Effector memory CD8-positive, alpha-beta T cell (primary cell): ENCODE measurements at regions not wholly inside any gene's neighbourhood (a gene's known extent, or its start where the extent isn't known, plus 50 kb on each side); places are given as distances from the start of the nearest gene placed in this dataset.
"Not testable (repeated sequence)": the region's sequence is repeated elsewhere in the genome, so short reads cannot be mapped to it uniquely, and the experiment has no call there.

Source experiments
- ATAC-seq: fragments of 150-1000 bp; cut with Tn5 transposase; replicated peaks from 2 replicates; pipeline ENCODE4 v1.10.0; 2021; ENCODE audit warnings: mild to moderate bottlenecking, moderate library complexity
- DNase-seq, 3 experiments: peaks; one replicate each; pipeline ENCODE4 v3.0.0; 2021
- H3K27ac Mint-ChIP-seq, 2 donors: one replicate each; pipeline ENCODE4 v1.8.0; 2022; ENCODE audit warnings: mild to moderate bottlenecking in 2 of 2, mixed read lengths in 2 of 2, moderate library complexity in 2 of 2
- H3K27me3 Mint-ChIP-seq, 2 donors: one replicate each; pipeline ENCODE4 v1.8.0; 2022; ENCODE audit warnings: mixed read lengths in 2 of 2
- H3K36me3 Mint-ChIP-seq: one replicate; pipeline ENCODE4 v1.8.0; 2022; ENCODE audit warnings: mild to moderate bottlenecking, moderate library complexity, mixed read lengths; ENCODE audit not compliant: insufficient read depth
- H3K4me1 Mint-ChIP-seq, 2 donors: one replicate each; pipeline ENCODE4 v1.8.0; 2022; ENCODE audit warnings: low read depth in 2 of 2, mixed read lengths in 2 of 2
- H3K4me3 Mint-ChIP-seq, 2 donors: one replicate each; pipeline ENCODE4 v1.8.0; 2022; ENCODE audit warnings: mild to moderate bottlenecking in 2 of 2, mixed read lengths in 2 of 2, moderate library complexity in 2 of 2
- H3K9me3 Mint-ChIP-seq, 2 donors: one replicate each; pipeline ENCODE4 v1.8.0; 2022; ENCODE audit warnings: mixed read lengths in 2 of 2

DNA sequence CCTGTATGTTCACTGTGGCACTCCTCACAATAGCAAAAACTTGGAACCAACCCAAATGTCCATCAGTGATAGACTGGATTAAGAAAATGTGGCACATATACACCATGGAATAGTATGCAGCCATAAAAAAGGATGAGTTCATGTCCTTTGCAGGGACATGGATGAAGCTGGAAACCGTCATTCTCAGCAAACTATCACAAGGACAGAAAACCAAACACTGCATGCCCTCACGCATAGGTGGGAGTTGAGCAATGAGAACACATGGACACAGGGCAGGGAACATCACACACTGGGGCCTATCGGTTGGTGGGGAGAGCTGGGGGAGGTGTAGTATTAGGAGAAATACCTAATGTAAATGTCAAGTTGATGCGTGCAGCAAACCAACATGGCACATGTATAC is 275.7 kb upstream of the TLE3 start:
- not testable (repeated sequence) for ATAC-seq, H3K4me3 Mint-ChIP-seq, H3K36me3 Mint-ChIP-seq, H3K4me1 Mint-ChIP-seq, DNase-seq, H3K9me3 Mint-ChIP-seq, H3K27ac Mint-ChIP-seq
- H3K27me3 Mint-ChIP-seq, result peaks cover 15 to 86% of the 10 kb centered on the region in 2 donors

DNA sequence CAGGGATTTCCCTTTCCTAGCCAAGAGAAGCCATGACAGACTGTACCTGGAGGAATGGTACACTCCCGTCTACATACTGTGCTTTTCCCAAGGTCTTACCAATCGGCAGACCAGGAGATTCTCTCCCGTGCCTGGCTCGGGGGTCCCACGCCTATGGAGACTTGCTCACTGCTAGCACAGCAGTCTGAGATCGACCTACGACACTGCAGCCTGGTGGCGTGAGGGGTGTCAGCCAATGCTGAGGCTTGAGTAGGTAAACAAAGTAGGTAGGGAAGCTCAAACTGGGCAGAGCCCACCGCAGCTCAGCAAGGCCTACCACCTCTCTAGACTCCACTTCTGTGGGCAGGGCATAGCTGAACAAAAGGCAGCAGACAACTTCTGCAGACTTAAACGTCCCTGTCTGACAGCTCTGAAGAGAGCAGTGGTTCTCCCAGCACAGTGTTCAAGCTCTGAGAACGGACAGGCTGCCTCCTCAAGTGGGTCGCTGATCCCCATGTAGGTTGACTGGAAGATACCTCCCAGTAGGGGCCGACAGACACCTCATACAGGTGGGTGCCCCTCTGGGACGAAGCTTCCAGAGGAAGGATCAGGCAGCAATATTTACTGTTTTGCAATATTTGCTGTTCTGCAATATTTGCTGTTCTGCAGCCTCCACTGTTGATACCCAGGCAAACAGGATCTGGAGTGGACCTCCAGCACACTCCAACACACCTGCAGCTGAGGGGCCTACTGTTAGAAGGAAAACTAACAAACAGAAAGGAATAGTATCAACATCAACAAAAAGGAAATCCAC is 270.4 kb upstream of the TLE3 start:
- not testable (repeated sequence) for H3K4me1 Mint-ChIP-seq, ATAC-seq, H3K9me3 Mint-ChIP-seq, H3K4me3 Mint-ChIP-seq, H3K27ac Mint-ChIP-seq, H3K36me3 Mint-ChIP-seq, DNase-seq
- H3K27me3 Mint-ChIP-seq, result peaks cover 22 to 47% of the 10 kb centered on the region in 2 donors

DNA sequence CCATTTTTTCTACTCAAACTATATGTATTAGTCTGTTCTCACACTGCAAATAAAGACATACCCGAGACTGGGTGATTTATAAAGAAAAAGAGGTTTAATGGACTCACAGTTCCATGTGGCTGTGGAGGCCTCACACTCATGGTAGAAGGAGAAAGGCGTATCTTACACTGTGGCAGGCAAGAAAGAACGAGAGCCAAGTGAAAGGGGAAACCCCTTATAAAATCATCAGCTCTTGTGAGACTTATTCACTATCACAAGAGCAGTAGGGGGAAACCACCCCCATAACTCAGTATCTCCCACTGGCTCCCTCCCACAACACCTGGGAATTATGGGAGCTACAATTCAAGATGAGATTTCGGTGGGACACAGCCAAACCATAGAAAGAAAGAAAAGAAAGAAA is 266.3 kb upstream of the TLE3 start:
- Mint-ChIP-seq H3K27ac (peak overlapping the region in 1 of 2 donors; percentile 27), H3K27me3 (peaks cover 25 to 46% of the 10 kb centered on the region in 2 donors)
- ATAC-seq, H3K4me3 Mint-ChIP-seq, H3K9me3 Mint-ChIP-seq, DNase-seq, H3K36me3 Mint-ChIP-seq, H3K4me1 Mint-ChIP-seq: not testable (repeated sequence)

DNA sequence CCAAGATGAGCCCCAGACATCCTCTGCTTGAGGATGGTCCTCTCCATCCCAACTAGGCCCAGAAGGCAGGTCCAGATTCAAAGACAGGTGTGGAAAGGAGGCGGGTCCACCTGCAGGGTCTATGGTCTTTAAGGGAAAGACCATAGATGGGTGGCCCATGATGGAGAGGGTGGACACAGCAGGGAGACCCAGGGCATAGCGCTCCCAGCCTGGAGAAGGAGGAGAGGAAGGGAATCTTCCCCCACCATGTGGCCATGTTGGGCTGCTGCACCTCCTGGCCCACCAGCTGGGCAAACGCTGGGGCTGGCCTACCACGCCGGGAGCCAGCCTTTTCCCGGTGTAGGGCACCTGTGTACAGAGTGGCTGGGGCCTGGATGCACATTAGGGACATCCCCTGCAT is 265.2 kb upstream of the TLE3 start:
- Mint-ChIP-seq H3K36me3 (no peaks in the 10 kb centered on the region), H3K4me1 (no peaks in the 10 kb centered on the region), H3K9me3 (no peaks in the 10 kb centered on the region), H3K4me3 (no peak overlapping the region), H3K27ac (no peak overlapping the region), H3K27me3 (peaks cover 32 to 46% of the 10 kb centered on the region in 2 donors)
- DNase-seq (no peak), ATAC-seq (no peak)

DNA sequence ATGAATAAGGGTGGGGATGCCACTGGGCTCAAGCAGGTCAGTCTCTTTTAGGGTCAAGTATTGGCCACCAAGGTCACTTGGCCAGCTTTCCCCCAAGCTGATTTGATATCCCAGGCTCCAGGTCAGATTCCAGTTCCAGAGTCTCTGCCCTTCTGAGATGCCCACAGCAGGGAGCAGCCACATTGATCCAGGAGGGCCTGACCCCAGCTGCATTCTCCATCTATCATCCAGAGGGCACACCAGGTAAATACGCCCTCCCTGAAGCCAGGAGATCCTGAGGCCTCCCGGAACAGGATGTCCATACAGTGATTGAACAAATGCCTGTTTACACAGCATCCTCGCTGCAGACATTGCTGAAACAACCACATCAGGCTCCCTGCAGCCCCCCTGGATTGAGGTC is 264.6 kb upstream of the TLE3 start:
- Mint-ChIP-seq H3K4me3 (no peak overlapping the region), H3K9me3 (no peaks in the 10 kb centered on the region), H3K36me3 (no peaks in the 10 kb centered on the region), H3K4me1 (no peaks in the 10 kb centered on the region), H3K27ac (no peak overlapping the region), H3K27me3 (peaks cover 34 to 47% of the 10 kb centered on the region in 2 donors)
- DNase-seq (no peak), ATAC-seq (no peak)

DNA sequence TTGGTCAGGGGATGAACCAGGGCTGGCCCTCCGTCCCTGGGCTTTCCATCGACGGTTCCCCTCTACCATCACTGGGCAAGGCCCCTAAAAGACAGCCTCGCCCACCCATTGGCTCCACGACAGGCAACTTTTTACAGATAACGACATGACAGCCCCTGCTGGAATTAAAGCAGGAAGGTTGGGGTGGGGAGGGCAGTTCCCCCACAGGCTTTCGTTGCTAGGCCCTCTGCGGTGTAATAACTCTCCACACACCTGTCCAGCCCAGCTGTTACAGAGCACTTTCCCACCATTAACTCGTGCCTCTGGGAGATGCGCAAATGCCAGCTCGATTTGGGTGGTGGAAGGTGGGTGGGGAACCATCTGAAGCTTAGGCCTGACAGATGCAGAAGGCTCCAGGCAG is 264.2 kb upstream of the TLE3 start:
- Mint-ChIP-seq H3K27me3 (peaks cover 38 to 51% of the 10 kb centered on the region in 2 donors), H3K36me3 (no peaks in the 10 kb centered on the region), H3K27ac (no peak overlapping the region), H3K9me3 (no peaks in the 10 kb centered on the region), H3K4me1 (no peaks in the 10 kb centered on the region), H3K4me3 (no peak overlapping the region)
- DNase-seq (no peak), ATAC-seq (no peak)

DNA sequence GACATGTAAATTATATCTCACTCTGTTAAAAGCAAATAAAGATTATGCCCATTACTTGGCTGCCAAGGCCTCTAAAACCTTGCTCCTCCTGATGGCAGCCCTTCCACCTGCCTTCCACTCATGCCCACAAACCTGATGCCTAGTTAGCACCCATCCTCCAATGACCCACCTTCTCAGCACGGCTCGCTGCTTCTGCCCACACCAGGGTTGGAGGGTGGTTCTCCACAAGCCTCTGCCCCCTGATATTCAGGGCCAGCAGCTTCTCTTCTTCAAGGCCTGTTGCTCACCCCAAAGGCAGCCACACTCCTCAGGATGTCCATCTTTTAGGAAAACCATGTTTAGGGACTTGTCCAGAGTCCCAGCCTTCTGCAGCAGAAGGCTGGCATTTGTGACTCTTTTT is 263.4 kb upstream of the TLE3 start:
- no peaks in the 10 kb centered on the region for H3K4me1 Mint-ChIP-seq
- no peak overlapping the region for H3K27ac Mint-ChIP-seq
- H3K27me3 Mint-ChIP-seq, result peaks cover 43 to 59% of the 10 kb centered on the region in 2 donors
- ATAC-seq, result no peak
- no peaks in the 10 kb centered on the region for H3K9me3 Mint-ChIP-seq
- no peak overlapping the region for H3K4me3 Mint-ChIP-seq
- H3K36me3 Mint-ChIP-seq, result no peaks in the 10 kb centered on the region
- no peak for DNase-seq

DNA sequence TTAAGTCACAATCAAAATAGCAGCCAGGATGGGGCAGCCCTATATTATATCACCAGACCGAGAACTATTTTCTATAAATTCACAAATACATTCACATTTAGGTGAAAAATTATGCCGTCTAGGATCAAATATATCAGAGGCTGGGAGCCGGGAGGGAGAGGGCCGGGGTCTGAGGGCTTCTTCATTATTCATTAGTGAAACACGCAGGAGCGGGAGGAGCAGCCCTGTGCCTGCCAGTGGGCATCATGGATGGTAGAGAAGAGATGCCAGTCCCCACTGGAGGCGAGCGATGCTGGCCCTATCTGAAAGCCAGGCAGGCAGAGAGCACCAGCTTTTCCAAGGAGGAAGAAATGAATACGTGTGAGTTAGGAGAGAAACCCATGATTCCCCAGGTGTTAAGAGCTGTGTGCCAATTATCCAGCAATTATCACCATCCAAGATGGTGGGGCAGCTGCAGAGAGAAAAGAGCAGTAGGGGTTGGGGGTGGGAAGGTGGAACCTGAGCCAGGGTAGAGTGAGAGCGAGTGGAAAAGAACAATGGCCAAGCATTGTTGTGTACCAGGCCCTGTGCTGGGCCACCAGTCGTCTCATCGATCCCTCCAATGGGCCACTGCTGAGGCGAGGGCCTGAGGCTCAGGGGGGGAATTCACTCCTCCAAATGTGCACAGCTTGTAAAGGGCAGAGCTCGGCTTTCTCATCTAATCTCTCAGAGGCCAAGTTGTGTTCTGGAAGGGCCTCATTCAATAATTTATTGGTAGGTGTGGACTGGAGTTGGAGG is 261.3 kb upstream of the TLE3 start:
- Mint-ChIP-seq H3K9me3 (no peaks in the 10 kb centered on the region), H3K4me1 (no peaks in the 10 kb centered on the region), H3K4me3 (no peak overlapping the region), H3K36me3 (no peaks in the 10 kb centered on the region), H3K27ac (no peak overlapping the region), H3K27me3 (peaks cover 37 to 74% of the 10 kb centered on the region in 2 donors)
- DNase-seq, result no peak
- ATAC-seq, result no peak

DNA sequence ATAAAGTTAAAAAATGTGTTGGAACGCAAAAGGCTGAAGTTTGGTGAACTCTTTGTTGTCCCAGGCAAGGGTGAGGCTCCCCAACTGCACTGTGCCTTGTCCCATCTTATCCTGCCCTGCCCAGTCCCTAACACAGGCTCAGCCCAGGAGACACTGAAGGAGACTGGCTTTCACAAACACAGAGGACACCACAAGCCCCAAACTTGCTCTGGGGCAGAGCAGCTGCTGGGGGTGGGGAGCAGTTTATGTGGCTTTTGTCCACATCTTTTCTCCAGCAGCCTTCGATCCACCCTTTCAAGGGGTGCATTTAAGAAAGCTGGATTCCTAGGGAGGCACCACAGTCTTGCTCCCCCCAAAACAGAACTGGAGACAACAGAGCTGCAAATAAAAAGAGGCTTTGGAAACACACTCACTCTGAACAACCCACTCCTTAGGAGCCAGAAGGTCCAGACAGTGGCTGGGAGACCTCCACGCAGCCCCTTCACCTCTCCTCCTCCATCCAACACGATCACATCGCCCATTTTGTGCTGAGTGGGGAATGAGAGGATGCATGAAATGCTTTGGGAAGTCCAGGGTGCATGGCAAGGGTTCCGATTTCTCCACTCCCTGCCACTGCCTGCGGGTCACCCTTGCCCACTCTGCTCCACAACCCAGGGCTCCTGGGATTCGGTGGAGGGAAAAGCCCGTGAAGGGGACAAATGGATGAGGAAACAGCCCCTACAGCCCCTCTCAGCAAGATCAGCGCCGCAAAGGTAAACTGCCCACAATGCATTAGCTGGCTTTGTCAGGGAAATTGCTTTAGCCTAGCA is 260.5 kb upstream of the TLE3 start:
- no peaks in the 10 kb centered on the region for H3K36me3 Mint-ChIP-seq
- DNase-seq (no peak), ATAC-seq (no peak)
- H3K9me3 Mint-ChIP-seq, result no peaks in the 10 kb centered on the region
- H3K27ac Mint-ChIP-seq, result no peak overlapping the region
- H3K27me3 Mint-ChIP-seq, result peaks cover 29 to 70% of the 10 kb centered on the region in 2 donors
- no peak overlapping the region for H3K4me3 Mint-ChIP-seq
- no peaks in the 10 kb centered on the region for H3K4me1 Mint-ChIP-seq

DNA sequence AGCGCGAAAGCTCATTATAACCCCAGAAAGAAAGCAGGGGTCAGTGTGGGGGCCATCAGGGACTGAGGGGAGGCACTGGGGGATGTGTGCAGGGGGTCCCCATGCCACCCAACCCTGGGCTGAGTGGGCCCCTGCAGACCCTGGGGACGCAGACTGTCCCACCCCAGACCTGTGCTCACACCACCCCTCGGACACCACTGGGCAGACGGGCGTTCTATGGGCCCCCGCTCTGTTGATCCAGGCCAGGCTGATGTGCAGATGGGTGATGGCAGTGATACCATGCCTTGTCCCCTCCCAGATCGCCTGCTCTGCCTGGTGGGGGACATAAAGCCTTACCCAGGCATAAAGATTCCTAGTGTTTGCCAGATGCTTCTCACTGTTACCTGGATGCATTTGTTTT is 259.7 kb upstream of the TLE3 start:
- no peak for ATAC-seq
- H3K4me1 Mint-ChIP-seq, result no peaks in the 10 kb centered on the region
- H3K36me3 Mint-ChIP-seq, result no peaks in the 10 kb centered on the region
- no peaks in the 10 kb centered on the region for H3K9me3 Mint-ChIP-seq
- no peak overlapping the region for H3K27ac Mint-ChIP-seq
- H3K4me3 Mint-ChIP-seq, result no peak overlapping the region
- H3K27me3 Mint-ChIP-seq, result peaks cover 27 to 70% of the 10 kb centered on the region in 2 donors
- no peak for DNase-seq

DNA sequence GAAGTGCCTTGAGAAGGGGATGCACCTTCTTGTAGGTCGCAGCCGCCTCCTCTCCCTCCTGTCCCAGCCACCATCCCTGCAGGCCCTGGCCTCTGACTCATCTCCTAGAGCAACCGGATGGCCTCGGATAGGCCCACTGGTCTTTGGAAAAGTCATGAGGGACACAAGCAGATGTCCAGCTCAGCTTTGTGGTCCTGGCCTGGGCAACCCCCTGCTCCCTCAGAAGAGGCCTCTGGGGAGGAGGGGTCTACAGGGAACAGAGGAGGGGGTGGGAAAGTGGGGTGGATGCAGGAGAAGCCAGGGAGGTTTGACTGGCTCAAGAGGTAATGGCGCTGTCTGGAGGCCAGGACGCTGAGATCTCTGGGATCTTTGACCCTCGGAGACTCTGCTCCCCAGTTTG is 259.2 kb upstream of the TLE3 start:
- Mint-ChIP-seq H3K4me3 (no peak overlapping the region), H3K4me1 (no peaks in the 10 kb centered on the region), H3K27ac (no peak overlapping the region), H3K27me3 (peaks cover 28 to 70% of the 10 kb centered on the region in 2 donors), H3K9me3 (no peaks in the 10 kb centered on the region), H3K36me3 (no peaks in the 10 kb centered on the region)
- DNase-seq (no peak), ATAC-seq (no peak)

DNA sequence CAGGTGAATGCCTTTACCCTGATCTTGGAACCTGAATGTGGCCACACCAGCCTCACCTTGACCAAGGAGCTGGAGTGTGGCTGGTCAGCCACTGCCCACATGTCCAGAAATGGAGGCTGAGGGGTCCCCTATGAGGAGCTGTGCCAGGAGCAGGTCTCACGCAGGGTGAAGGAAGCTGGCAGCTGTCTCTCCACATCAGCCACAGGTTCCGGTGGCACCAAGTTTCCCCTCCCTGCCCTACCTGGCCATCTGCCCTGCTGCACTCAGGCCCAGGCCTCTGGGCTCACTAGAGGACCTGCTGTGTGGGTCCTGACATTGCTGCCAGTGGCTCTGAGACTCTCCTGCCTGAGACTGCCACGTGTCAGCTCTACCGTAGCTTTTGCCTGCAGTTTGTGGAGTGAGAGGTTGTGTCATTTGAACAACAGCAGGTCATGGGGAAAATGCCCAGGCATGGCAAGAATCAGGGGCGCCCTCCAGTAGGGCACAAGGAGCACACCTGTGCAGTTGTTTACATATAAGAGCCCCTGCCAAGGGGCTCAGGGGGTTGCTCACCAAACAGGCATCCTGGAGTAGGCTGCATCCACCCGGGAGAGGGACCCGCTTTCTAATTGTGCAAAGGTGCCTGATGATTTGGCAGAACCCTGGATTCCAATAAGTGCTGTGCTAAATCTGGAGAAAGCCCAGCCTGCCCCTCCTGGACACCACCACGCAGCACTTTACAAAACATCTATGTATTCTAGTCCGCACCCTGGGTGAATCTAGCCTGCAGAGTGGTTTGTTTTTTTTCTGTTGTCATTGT is 258.5 kb upstream of the TLE3 start:
- Mint-ChIP-seq H3K27ac (no peak overlapping the region), H3K4me3 (no peak overlapping the region), H3K27me3 (peaks cover 32 to 70% of the 10 kb centered on the region in 2 donors), H3K4me1 (no peaks in the 10 kb centered on the region), H3K36me3 (no peaks in the 10 kb centered on the region), H3K9me3 (no peaks in the 10 kb centered on the region)
- no peak for DNase-seq
- ATAC-seq, result no peak

DNA sequence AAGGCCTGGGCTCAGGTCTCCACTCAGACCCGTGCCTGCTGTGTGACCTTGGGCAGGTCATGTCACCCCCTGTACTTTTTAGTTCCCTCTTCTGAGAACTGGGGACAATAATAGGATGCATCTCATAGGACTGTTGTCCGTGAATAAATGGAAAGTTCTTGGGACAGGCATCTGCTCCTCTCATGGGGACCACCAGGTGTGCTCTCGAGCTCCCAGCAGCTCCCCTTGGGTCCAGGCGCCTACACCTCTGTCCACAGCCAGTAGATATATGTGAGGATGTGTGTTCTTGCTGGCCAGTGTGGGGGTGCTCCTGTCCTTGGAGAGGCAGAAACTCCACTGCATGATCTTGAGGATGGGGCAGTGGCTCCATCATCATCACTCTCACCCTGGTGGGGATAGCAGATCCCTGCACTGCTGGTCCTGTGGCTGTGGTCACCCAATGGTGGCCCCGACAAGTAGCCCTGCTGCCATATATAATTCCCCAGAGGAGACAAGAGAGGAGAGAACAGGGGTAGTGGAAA is 257.6 kb upstream of the TLE3 start:
- Mint-ChIP-seq H3K36me3 (no peaks in the 10 kb centered on the region), H3K27me3 (peaks cover 32 to 76% of the 10 kb centered on the region in 2 donors), H3K9me3 (no peaks in the 10 kb centered on the region), H3K27ac (no peak overlapping the region), H3K4me3 (no peak overlapping the region), H3K4me1 (no peaks in the 10 kb centered on the region)
- ATAC-seq (no peak), DNase-seq (no peak)
